HEK293T (cell line): ENCODE measurements at regions not wholly inside any gene's neighbourhood (a gene's known extent, or its start where the extent isn't known, plus 50 kb on each side); places are given as distances from the start of the nearest gene placed in this dataset.
"Not testable (repeated sequence)": the region's sequence is repeated elsewhere in the genome, so short reads cannot be mapped to it uniquely, and the experiment has no call there.

ENCODE experiments used
- CTCF ChIA-PET: fragments of 350-600 bp; formaldehyde crosslinking; extraction: SDS; loops from one replicate; lab custom pipeline; 2021; ENCODE audit warnings: antibody characterized with exemption, inconsistent platforms; lab: Yijun Ruan, JAX
- POLR2A ChIA-PET: fragments of 350-600 bp; formaldehyde crosslinking; extraction: SDS; loops from one replicate; lab custom pipeline; 2020; ENCODE audit warnings: antibody characterized with exemption, inconsistent platforms; lab: Yijun Ruan, JAX
- DNase-seq: peaks from one replicate; pipeline ENCODE4 v3.0.0; 2012; ENCODE audit warnings: mixed read lengths; ENCODE audit errors: extremely low spot score
- ARNT ChIP-seq: fragments of 450-650 bp; IDR thresholded peaks from 2 replicates; pipeline ENCODE4 v1.6.1; 2017; ENCODE audit warnings: mild to moderate bottlenecking
- BHLHE40 ChIP-seq: fragments of 450-650 bp; IDR thresholded peaks from 2 replicates; pipeline ENCODE4 v1.6.1; 2016; ENCODE audit warnings: mild to moderate bottlenecking, moderate library complexity, borderline replicate concordance
- CTBP1 ChIP-seq: fragments of 450-650 bp; IDR thresholded peaks from 2 replicates; pipeline ENCODE4 v1.6.1; 2016; ENCODE audit warnings: borderline replicate concordance
- ELF4 ChIP-seq: fragments of 450-650 bp; IDR thresholded peaks from 2 replicates; pipeline ENCODE4 v1.6.1; 2017; ENCODE audit warnings: antibody characterized with exemption
- FOXA1 ChIP-seq: fragments of 450-650 bp; IDR thresholded peaks from 2 replicates; pipeline ENCODE4 v1.6.1; 2016; ENCODE audit warnings: mild to moderate bottlenecking
- FOXK2 ChIP-seq: fragments of 450-650 bp; IDR thresholded peaks from 2 replicates; pipeline ENCODE4 v1.6.1; 2016; ENCODE audit warnings: mild to moderate bottlenecking
- FOXM1 ChIP-seq: fragments of 450-650 bp; IDR thresholded peaks from 2 replicates; pipeline ENCODE4 v1.6.1; 2017; ENCODE audit warnings: mild to moderate bottlenecking, borderline replicate concordance
- HDGF ChIP-seq: fragments of 450-650 bp; IDR thresholded peaks from 2 replicates; pipeline ENCODE4 v1.6.1; 2017; ENCODE audit warnings: antibody characterized with exemption, borderline replicate concordance
- L3MBTL2 ChIP-seq: fragments of 450-650 bp; conservative IDR thresholded peaks from 2 replicates; pipeline ENCODE4 v1.6.1; 2016; ENCODE audit warnings: mild to moderate bottlenecking
- LEF1 ChIP-seq: fragments of 450-650 bp; IDR thresholded peaks from 2 replicates; pipeline ENCODE4 v1.6.1; 2017; ENCODE audit warnings: mild to moderate bottlenecking, borderline replicate concordance
- NFRKB ChIP-seq: fragments of 450-650 bp; IDR thresholded peaks from 2 replicates; pipeline ENCODE4 v1.6.1; 2016; ENCODE audit warnings: mild to moderate bottlenecking, moderate library complexity
- SP1 ChIP-seq: fragments of 450-650 bp; IDR thresholded peaks from 2 replicates; pipeline ENCODE4 v1.6.1; 2017
- SUZ12 ChIP-seq: fragments of 450-650 bp; IDR thresholded peaks from 2 replicates; pipeline ENCODE4 v1.6.1; 2016; ENCODE audit warnings: mild to moderate bottlenecking
- TARDBP ChIP-seq: fragments of 450-650 bp; IDR thresholded peaks from 2 replicates; pipeline ENCODE4 v1.6.1; 2016
- ZNF384 ChIP-seq: fragments of 450-650 bp; IDR thresholded peaks from 2 replicates; pipeline ENCODE4 v1.6.1; 2016
- TF ChIP-seq, protein P1 (sequence below): fragments of 450-650 bp; IDR thresholded peaks from 2 replicates; pipeline ENCODE4 v1.6.1; 2016

DNA sequence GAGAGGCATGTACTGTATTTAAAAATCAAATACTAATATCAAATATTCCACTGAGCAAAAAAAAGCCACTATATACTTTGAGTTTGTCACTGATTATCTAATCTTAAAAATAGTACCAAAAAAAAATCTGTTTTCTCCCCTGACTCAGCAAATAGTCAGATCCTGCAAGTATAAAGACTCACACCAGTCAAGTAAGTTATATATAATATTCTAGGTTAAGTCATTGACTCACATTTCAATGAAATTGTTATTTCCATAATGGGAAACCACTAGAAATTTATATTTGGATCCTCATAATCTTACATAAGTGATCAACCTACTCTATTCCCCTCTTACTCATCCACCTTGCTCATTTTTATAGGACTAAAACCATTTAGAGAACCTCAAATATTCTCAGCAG is 447.2 kb upstream of the MEF2C start:
- ChIA-PET CTCF (no interaction called here), POLR2A (no interaction called here)
- TF ChIP-seq BHLHE40: no peak
- no peak for TF ChIP-seq CTBP1
- TF ChIP-seq HDGF: no peak
- no peak for TF ChIP-seq LEF1
- TF ChIP-seq ARNT: no peak
- TF ChIP-seq SUZ12: no peak
- no peak for DNase-seq

DNA sequence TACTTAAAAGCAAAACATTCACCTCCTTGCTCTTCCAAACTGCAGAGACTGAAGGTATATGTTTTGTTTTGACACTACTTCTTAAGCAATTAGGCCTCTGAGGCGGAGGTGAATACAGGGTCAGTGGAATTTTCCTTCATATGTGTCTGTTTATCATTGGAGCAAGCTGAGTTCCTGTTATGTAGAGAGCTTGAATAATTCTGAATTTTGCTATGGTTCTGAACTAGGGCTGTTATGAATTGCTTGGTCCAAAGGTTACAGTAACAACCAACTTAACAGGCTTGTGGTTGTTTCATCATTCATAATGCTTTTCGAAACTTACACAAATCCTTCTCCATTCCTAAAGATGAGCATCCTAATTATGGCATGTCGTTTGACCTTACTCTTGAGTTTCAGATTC is 444.6 kb upstream of the MEF2C start:
- ChIA-PET CTCF (no interaction called here), POLR2A (no interaction called here)
- no peak for TF ChIP-seq HDGF
- TF ChIP-seq SP1: no peak
- no peak for TF ChIP-seq L3MBTL2
- no peak for TF ChIP-seq LEF1
- TF ChIP-seq, protein P1, sequence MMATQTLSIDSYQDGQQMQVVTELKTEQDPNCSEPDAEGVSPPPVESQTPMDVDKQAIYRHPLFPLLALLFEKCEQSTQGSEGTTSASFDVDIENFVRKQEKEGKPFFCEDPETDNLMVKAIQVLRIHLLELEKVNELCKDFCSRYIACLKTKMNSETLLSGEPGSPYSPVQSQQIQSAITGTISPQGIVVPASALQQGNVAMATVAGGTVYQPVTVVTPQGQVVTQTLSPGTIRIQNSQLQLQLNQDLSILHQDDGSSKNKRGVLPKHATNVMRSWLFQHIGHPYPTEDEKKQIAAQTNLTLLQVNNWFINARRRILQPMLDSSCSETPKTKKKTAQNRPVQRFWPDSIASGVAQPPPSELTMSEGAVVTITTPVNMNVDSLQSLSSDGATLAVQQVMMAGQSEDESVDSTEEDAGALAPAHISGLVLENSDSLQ: no peak
- no peak for TF ChIP-seq ZNF384
- no peak for TF ChIP-seq ARNT
- TF ChIP-seq FOXK2: no peak
- no peak for TF ChIP-seq CTBP1
- no peak for TF ChIP-seq TARDBP
- TF ChIP-seq FOXA1: no peak
- TF ChIP-seq NFRKB: no peak
- TF ChIP-seq FOXM1: no peak
- no peak for TF ChIP-seq SUZ12
- no peak for TF ChIP-seq ELF4
- TF ChIP-seq BHLHE40: no peak
- no peak for DNase-seq

DNA sequence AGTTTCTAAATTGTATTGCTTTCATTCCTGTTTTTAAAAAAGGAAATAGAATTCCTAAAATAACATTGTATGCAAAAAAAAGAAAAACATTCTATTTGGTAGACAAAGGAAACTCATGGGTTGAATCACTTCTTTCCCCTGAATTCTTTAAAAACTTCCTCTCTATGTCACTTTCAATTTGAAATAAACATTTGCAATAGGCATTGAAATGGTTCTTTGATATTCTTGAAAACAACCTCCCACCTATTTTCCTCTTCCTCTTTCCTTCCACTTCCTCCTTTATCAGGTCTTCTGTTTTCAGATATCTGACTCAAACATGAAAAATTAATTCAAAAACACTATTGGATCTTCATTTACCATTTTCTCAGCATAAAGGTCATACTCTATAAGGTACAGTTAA is 442.0 kb upstream of the MEF2C start:
- CTCF ChIA-PET: no interaction called here

DNA sequence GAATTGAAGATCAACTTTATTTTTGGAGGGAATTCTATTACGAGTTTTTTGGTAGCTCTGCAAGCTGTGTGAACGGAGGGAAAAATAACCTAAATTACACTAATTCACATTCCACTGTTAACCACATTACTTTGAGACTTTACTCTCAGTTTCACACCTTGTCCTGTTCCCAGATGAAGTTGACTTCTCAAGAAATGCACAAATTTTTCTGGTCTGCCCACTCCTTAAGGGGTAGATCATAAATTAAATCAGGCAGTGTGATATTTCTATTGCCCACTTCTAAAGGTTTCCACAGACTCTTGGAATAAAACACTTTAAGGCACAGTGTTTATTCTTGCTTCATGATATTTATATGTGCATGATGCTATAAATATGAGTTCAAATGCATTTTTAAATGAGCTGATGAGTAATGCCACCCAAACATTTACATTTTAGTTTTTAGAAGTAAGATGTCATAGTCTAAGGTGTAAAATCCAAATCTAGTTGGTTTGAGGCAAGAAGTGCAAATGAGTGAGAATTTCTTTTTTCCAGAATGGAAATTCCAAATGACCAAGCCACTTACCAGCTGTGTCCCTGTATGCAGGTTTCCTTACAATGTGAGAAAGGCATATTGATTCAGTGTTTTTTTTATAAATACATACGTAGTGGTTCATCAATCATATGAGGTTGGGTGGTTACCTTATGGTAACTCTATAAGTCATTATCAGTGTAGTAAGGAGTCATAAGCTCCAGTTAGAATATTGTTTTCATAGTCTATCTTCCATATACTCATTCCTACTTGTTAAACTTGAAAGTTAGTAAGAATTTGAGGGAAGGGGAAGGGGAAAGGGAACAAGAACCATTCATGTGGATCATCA is 437.7 kb upstream of the MEF2C start:
- no peak for DNase-seq
- ChIA-PET POLR2A (no interaction called here), CTCF (no interaction called here)
- TF ChIP-seq, protein P1: no peak
- TF ChIP-seq HDGF (no peak), L3MBTL2 (no peak), FOXA1 (no peak), ARNT (no peak), ELF4 (no peak), SP1 (no peak), TARDBP (no peak), FOXM1 (no peak), ZNF384 (no peak), NFRKB (no peak), SUZ12 (no peak), BHLHE40 (no peak), CTBP1 (no peak), LEF1 (no peak), FOXK2 (no peak)

More for the DNA sequence above, 442.0 kb upstream of the MEF2C start:
- TF ChIP-seq CTBP1 (no peak), TARDBP (no peak), ELF4 (no peak), ARNT (no peak), SUZ12 (no peak), NFRKB (no peak), HDGF (no peak), ZNF384 (no peak), BHLHE40 (no peak), LEF1 (no peak), L3MBTL2 (no peak), FOXK2 (no peak), SP1 (no peak), FOXM1 (no peak), FOXA1 (no peak)
- TF ChIP-seq, protein P1: no peak
- POLR2A ChIA-PET: no interaction called here
- no peak for DNase-seq

DNA sequence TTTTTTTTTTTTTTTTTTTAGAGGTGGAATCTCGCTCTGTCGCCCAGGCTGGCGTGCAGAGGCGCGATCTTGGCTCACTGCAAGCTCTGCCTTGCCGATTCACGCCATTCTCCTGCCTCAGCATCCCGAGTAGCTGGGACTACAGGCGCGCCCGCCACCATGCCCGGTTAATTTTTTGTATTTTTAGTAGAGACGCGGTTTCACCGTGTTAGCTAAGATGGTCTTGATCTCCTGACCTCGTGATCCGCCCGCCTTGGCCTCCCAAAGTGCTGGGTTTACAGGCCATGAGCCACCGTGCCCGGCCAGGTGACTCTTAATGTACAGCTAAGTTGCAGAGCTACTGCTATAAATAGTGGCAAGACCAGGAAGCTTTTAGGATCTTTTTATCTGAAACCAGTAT is 434.9 kb upstream of the MEF2C start:
- CTCF ChIA-PET, POLR2A ChIA-PET, DNase-seq: not testable (repeated sequence)

DNA sequence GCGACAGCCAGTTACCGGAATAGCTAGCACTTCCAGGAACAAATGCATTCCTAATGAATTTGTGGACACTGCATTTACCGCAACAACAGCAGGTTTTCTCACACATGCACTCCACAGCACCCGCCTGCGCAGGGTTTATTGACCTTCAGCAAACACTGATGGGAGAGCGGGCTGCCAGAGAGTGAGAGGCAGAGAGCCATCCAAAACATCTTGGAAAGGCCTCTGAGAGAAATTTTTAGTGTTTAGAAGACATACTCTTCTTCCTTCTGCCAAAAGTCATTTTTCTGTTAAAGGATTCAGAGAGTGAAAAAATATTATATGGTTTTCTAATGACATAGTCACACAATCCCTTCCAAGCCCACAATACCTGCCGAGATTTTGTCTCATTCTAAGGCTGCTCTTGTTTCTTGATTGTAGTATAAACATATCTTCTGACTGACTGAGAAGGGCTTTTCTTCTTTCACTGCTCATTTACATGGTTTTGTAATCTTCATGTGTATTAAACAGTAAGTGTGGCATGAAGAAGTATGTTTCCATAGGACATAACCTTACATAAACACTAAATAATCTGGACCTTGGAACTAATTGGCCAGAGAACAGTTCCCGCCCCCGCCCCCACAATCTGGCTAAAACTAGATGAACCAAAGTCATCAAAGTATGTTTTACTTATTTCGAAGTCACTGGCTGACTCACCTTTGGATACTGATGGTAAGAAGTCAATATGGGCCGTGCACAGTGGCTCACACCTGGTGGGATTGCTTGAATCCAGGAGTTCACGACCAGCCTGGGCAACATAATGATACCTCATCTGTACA is 432.5 kb upstream of the MEF2C start:
- POLR2A ChIA-PET: no interaction called here
- TF ChIP-seq L3MBTL2: no peak
- no peak for TF ChIP-seq ZNF384
- no peak for TF ChIP-seq SP1
- no peak for TF ChIP-seq FOXK2
- no peak for TF ChIP-seq SUZ12
- no peak for TF ChIP-seq HDGF
- TF ChIP-seq LEF1: no peak
- TF ChIP-seq TARDBP: no peak
- DNase-seq: no peak
- CTCF ChIA-PET: no interaction called here
